GM20000 (cell line): ENCODE measurements at regions not wholly inside any gene's neighbourhood (a gene's known extent, or its start where the extent isn't known, plus 50 kb on each side); places are given as distances from the start of the nearest gene placed in this dataset.

Experiments
- DNase-seq: peaks from one replicate; pipeline ENCODE4 v3.0.0; 2012; ENCODE audit warnings: low spot score
- TF ChIP-seq, protein P1 (sequence below): IDR thresholded peaks from 2 replicates; pipeline ENCODE4 v1.5.1; 2012; ENCODE audit warnings: mild to moderate bottlenecking, control low read depth; ENCODE audit errors: extremely low read depth, missing control alignments

DNA sequence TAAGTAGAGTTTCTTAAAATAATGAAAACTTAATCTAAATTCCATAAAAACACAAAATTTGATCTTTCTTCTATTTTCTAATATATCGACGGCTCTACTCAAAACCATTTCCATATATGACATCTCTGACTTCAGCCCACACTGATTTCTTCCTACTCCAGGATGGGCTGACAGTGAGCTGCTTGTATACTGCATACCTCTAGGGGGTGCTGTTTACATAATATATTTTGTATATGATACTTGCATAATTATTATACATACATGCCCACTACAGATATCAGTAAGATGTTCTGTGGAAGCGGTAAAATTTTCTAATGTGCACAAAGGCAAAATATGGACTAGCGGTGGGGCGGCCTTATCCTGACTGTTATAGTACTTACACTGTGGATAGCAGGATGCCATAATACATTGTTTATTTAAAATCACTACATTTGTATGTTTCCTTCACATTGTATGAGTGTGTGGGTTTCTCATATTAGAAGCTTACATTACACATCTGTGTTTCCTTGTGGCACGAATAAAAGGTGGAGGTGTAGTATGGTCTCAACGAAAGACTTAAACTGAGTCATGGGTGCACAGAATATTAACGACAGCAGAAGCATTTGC, 66.1 kb upstream of the NXPH2 start:
- TF ChIP-seq, protein P1, sequence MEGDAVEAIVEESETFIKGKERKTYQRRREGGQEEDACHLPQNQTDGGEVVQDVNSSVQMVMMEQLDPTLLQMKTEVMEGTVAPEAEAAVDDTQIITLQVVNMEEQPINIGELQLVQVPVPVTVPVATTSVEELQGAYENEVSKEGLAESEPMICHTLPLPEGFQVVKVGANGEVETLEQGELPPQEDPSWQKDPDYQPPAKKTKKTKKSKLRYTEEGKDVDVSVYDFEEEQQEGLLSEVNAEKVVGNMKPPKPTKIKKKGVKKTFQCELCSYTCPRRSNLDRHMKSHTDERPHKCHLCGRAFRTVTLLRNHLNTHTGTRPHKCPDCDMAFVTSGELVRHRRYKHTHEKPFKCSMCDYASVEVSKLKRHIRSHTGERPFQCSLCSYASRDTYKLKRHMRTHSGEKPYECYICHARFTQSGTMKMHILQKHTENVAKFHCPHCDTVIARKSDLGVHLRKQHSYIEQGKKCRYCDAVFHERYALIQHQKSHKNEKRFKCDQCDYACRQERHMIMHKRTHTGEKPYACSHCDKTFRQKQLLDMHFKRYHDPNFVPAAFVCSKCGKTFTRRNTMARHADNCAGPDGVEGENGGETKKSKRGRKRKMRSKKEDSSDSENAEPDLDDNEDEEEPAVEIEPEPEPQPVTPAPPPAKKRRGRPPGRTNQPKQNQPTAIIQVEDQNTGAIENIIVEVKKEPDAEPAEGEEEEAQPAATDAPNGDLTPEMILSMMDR: peak; percentile 52
- DNase-seq: peak; percentile 41

DNA sequence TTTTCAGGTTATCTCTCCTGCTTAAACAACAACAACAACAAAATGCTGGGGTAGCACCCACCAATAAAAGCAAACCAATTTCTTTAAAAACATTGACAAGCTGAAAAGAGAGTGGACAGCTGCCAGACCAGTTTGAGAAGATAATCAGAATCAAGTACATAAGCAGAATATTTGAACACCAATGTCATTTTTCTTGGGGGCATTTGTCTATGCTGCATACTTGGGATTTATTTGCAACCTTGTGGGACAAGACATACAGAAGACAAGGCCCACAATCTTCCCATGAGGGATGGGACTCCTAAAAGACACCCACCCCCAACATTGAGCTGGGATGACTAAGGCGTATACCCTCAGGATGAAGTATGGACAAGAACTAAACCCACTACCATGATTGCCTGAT, 62.2 kb upstream of the NXPH2 start:
- TF ChIP-seq, protein P1: no peak
- DNase-seq: no peak

DNA sequence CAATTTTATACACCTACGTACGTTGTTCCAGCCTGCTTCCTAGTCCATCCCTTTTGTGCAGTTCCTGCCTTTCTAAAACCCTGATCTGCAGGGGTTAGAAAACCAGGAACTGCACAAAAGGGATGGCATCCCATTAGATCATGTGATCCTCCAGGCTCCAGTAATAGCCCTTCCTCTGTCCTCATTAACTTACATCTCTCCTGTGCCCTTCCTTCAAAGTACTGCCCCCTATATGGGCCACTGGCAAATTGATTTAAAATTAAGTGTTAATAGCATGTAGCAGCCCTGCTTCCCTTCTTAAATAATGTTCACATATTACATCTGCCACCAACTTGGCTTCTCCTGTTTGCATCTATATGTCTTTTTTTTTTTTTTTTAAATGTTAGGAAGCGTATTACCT, 61.3 kb upstream of the NXPH2 start:
- no peak for DNase-seq

DNA sequence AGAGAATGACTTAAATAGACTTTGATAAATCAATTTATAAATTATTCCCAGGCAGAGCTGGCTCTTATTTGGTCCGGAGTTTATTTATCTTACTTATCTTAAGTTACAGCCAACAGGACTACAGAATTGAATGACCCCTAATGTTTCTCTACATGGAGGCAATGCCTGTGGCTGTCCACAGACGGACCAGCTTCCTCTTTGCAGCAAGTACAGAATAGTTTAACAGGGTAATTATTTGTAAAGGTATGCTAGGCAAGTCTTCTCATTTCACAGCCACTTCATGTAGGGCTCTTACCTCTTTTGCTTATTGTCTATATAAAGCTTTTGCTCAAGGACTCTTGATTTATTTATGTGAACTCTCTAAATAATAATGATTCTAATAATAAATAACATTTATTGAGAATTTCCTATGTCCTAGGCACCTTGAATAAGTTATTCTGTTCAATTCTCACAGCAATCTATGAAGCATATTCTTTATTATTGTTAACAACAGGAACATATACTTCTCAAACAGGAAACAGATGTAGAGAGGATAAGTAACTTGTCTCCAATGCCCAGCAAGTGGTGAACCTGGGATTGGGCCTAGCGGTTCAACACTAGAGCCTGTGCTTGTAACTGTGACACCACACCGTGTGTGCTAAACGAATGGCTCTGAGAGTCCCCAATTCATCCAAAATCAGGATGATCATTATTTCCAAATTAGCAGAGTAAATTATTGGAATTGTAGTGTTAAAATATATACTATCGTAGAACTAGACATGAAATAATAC, 58.8 kb upstream of the NXPH2 start:
- no peak for DNase-seq

More for the DNA sequence above, 61.3 kb upstream of the NXPH2 start:
- TF ChIP-seq, protein P1: no peak

DNA sequence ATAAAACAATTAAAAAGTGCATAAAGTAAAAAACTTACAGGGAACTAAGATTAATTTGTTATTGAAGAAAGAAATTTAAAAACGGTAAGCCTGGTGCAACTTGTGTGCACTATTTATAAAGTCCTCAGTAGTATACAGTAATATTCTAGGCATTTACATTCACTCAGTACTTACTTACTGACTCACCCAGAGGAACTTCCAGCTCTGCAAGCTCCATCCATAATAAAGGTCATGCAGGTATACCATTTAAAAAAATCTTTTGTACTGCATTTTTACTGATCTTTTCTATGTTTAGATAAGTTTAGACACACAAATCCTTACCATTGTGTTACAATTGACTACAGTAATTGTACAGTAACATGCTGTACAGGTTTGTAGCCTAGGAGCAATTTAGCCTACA, 51.5 kb upstream of the NXPH2 start:
- TF ChIP-seq, protein P1: no peak

More for the DNA sequence above, 58.8 kb upstream of the NXPH2 start:
- TF ChIP-seq, protein P1: no peak

DNA sequence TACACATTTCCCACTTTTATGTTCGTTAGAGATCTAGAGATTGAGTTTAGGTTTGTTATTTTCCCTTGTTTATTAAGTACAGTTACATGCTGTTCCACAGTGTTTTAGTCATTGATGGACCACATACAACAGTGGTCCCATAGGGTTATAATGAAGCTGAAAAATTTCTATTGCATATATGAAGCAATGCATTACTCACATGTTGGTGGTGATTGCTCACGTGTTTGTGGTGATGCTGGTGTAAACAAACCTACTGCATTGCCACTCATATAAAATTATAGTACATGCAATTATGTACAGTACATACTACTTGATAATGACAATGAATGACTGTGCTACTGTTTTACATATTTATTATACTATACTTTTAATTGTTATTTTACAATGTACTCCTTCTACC, 51.0 kb upstream of the NXPH2 start:
- TF ChIP-seq, protein P1: no peak
- DNase-seq: no peak

More for the DNA sequence above, 51.5 kb upstream of the NXPH2 start:
- no peak for DNase-seq

DNA sequence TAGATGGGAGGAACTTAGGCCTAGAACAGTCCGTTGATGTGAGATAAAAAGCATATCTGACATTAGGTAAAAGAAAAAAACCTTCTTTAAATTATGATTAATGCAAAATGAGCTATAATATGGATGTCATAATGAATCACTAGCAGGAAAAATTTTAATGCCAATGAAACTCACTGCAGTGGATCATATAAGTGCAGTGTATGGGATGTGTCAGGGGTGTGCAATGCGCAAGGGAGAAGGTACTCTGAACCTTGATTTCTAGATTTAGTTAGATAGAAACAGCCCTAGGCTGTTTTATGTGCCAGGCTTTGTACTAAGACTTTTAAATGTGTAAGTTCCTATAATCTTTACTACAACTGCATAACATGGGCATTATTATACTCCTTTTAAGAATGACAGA, 50.4 kb upstream of the NXPH2 start:
- DNase-seq: no peak

More for the DNA sequence above, 50.4 kb upstream of the NXPH2 start:
- TF ChIP-seq, protein P1: no peak
